ENCODE measurements at regions not wholly inside any gene's neighbourhood (a gene's known extent, or its start where the extent isn't known, plus 50 kb on each side); places are given as distances from the start of the nearest gene placed in this dataset.

- no peak overlapping the region for H3K4me3 ChIP-seq (replicated peaks in 1 of 2; ENCODE audit: low read depth in 2 of 2, low read length in 2 of 2)
- no peak for TF ChIP-seq CTCF (IDR thresholded peaks at IDR 0.05; ENCODE audit: low read depth, low read length)
- DNase-seq (ENCODE audit: low read depth in 2 of 2): no peak
These were observed 175.6 kb downstream of the RNF144B start for GRCh38 chr6:18562726-18563125.

- no peak for DNase-seq (ENCODE audit: low read depth in 2 of 2)
- no peak for TF ChIP-seq CTCF (IDR thresholded peaks at IDR 0.05; ENCODE audit: low read depth, low read length)
- no peak overlapping the region for H3K4me3 ChIP-seq (replicated peaks in 1 of 2; ENCODE audit: low read depth in 2 of 2, low read length in 2 of 2)
These were observed 177.6 kb downstream of the RNF144B start for GRCh38 chr6:18564775-18565174.

- H3K4me3 ChIP-seq (replicated peaks in 1 of 2; ENCODE audit: low read depth in 2 of 2, low read length in 2 of 2): no peak overlapping the region
- TF ChIP-seq CTCF (IDR thresholded peaks at IDR 0.05; ENCODE audit: low read depth, low read length): no peak
- no peak for DNase-seq (ENCODE audit: low read depth in 2 of 2)
These were observed 178.1 kb downstream of the RNF144B start for GRCh38 chr6:18565231-18565630.

- no peak for DNase-seq (ENCODE audit: low read depth in 2 of 2)
- no peak overlapping the region for H3K4me3 ChIP-seq (replicated peaks in 1 of 2; ENCODE audit: low read depth in 2 of 2, low read length in 2 of 2)
- no peak for TF ChIP-seq CTCF (IDR thresholded peaks at IDR 0.05; ENCODE audit: low read depth, low read length)
These were observed 180.2 kb downstream of the RNF144B start for GRCh38 chr6:18567380-18567779.

- no peak overlapping the region for H3K4me3 ChIP-seq (replicated peaks in 1 of 2; ENCODE audit: low read depth in 2 of 2, low read length in 2 of 2)
- DNase-seq (ENCODE audit: low read depth in 2 of 2): no peak
- no peak for TF ChIP-seq CTCF (IDR thresholded peaks at IDR 0.05; ENCODE audit: low read depth, low read length)
These were observed 190.3 kb downstream of the RNF144B start for GRCh38 chr6:18577491-18577890.

GRCh38 chr6:18579166-18579565, 192.0 kb downstream of the RNF144B start:
- no peak for DNase-seq (ENCODE audit: low read depth in 2 of 2)
- no peak for TF ChIP-seq CTCF (IDR thresholded peaks at IDR 0.05; ENCODE audit: low read depth, low read length)
- H3K4me3 ChIP-seq (replicated peaks in 1 of 2; ENCODE audit: low read depth in 2 of 2, low read length in 2 of 2): no peak overlapping the region

- no peak overlapping the region for H3K4me3 ChIP-seq (replicated peaks in 1 of 2; ENCODE audit: low read depth in 2 of 2, low read length in 2 of 2)
- no peak for TF ChIP-seq CTCF (IDR thresholded peaks at IDR 0.05; ENCODE audit: low read depth, low read length)
- DNase-seq (ENCODE audit: low read depth in 2 of 2): no peak
These were observed 192.7 kb downstream of the RNF144B start for GRCh38 chr6:18579869-18580268.

Data from cardiac fibroblast (primary cell).